PC-3 (cell line): ENCODE measurements at regions not wholly inside any gene's neighbourhood (a gene's known extent, or its start where the extent isn't known, plus 50 kb on each side); places are given as distances from the start of the nearest gene placed in this dataset.

Source experiments
- ATAC-seq: fragments of 200-7000 bp; cut with Tn5 transposase; 2 replicates; pipeline ENCODE4 v1.9.1; 2020; ENCODE audit warnings: mild to moderate bottlenecking, moderate library complexity
- BruUV-seq: library from RNA; stranded (reverse); fragments of 400-500 nt; replicated peaks from 2 replicates; lab custom pipeline; 2021; lab: Mats Ljungman, UMichigan
- CTCF ChIA-PET: fragments of 300-600 bp; sonication (Branson Sonifier 250); formaldehyde crosslinking; loops from one replicate; lab custom pipeline; 2022; ENCODE audit warnings: antibody characterized with exemption; lab: Charles Lee
- POLR2A ChIA-PET: fragments of 300-600 bp; sonication (Branson Sonifier 250); formaldehyde crosslinking; loops from one replicate; lab custom pipeline; 2022; ENCODE audit warnings: antibody characterized with exemption; ENCODE audit not compliant: unreplicated experiment; lab: Charles Lee
- DNase-seq: peaks from one replicate; pipeline ENCODE4 v3.0.0-alpha.2; 2015
- H2AFZ ChIP-seq: fragments of 300-600 bp; sonication (generic); 2 replicates; pipeline ENCODE4 v1.6.0; 2016; ENCODE audit warnings: antibody characterized with exemption, low read length
- H3F3A ChIP-seq: fragments of 300-600 bp; sonication (generic); one replicate; pipeline ENCODE4 v1.6.0; 2017; ENCODE audit warnings: antibody characterized with exemption, low read length, control low read depth, mild to moderate bottlenecking; ENCODE audit not compliant: unreplicated experiment
- H3K27ac ChIP-seq: fragments of 300-600 bp; sonication (generic); 2 replicates; pipeline ENCODE4 v1.5.1; 2016; ENCODE audit warnings: mild to moderate bottlenecking, low read length
- H3K27me3 ChIP-seq: fragments of 300-600 bp; sonication (generic); 2 replicates; pipeline ENCODE4 v1.6.1; 2016; ENCODE audit warnings: low read length, mixed read lengths
- H3K36me3 ChIP-seq: fragments of 300-600 bp; sonication (generic); 2 replicates; pipeline ENCODE4 v1.6.1; 2016; ENCODE audit warnings: low read depth, mixed run types, low read length, mixed read lengths
- H3K4me1 ChIP-seq: fragments of 300-600 bp; sonication (generic); 2 replicates; pipeline ENCODE4 v1.5.1; 2016; ENCODE audit warnings: low read length; ENCODE audit not compliant: insufficient read depth
- H3K4me2 ChIP-seq: fragments of 300-600 bp; sonication (generic); 2 replicates; pipeline ENCODE4 v1.6.0; 2016; ENCODE audit warnings: low read length
- H3K4me3 ChIP-seq: fragments of 300-600 bp; sonication (generic); 2 replicates; pipeline ENCODE4 v1.5.1; 2016; ENCODE audit warnings: mild to moderate bottlenecking, low read length, mixed read lengths
- H3K79me2 ChIP-seq: fragments of 300-600 bp; sonication (generic); 2 replicates; pipeline ENCODE4 v1.6.1; 2017; ENCODE audit warnings: low read length, mixed read lengths
- H3K9ac ChIP-seq: fragments of 300-600 bp; sonication (generic); 2 replicates; pipeline ENCODE4 v1.6.0; 2016; ENCODE audit warnings: mild to moderate bottlenecking, low read length
- H3K9me2 ChIP-seq: fragments of 300-600 bp; sonication (generic); replicated peaks from 2 replicates; pipeline ENCODE4 v1.6.1; 2016; ENCODE audit warnings: mixed run types, low read length, mixed read lengths
- H3K9me3 ChIP-seq: fragments of 300-600 bp; sonication (generic); 2 replicates; pipeline ENCODE4 v1.6.1; 2016; ENCODE audit warnings: low read length, mixed read lengths
- H4K20me1 ChIP-seq: fragments of 300-600 bp; sonication (generic); 2 replicates; pipeline ENCODE4 v1.6.1; 2016; ENCODE audit warnings: low read length, mixed read lengths
- CTCF ChIP-seq: fragments of 300-600 bp; sonication (generic); conservative IDR thresholded peaks from 2 replicates; pipeline ENCODE4 v1.5.1; 2017; ENCODE audit warnings: antibody characterized with exemption, low read depth, mild to moderate bottlenecking, low read length
- EZH2 ChIP-seq: fragments of 300-600 bp; sonication (generic); IDR thresholded peaks from one replicate; pipeline ENCODE4 v1.6.1; 2017; ENCODE audit warnings: antibody characterized with exemption, mild to moderate bottlenecking, low read length; ENCODE audit not compliant: unreplicated experiment
- EZH2phosphoT487 ChIP-seq: fragments of 300-600 bp; sonication (generic); IDR thresholded peaks from 2 replicates; pipeline ENCODE4 v1.6.1; 2018; ENCODE audit warnings: mild to moderate bottlenecking, antibody characterized with exemption, low read length, borderline replicate concordance
- intact Hi-C: fragments of 100-400 bp; cut with micrococcal nuclease; formaldehyde crosslinking; loops from 2 replicates; pipeline ENCODE4 v1.9.0; 2023

- CTCF ChIA-PET, result no interaction called here
- no peak overlapping the region for H2AFZ ChIP-seq
- TF ChIP-seq EZH2phosphoT487, result no peak
- no peak for TF ChIP-seq CTCF
- no peak for TF ChIP-seq EZH2
- no peaks in the 10 kb centered on the region for H4K20me1 ChIP-seq
- H3K27ac ChIP-seq, result no peak overlapping the region
- H3F3A ChIP-seq, result no peaks in the 10 kb centered on the region
- H3K36me3 ChIP-seq, result no peaks in the 10 kb centered on the region
- POLR2A ChIA-PET, result no interaction called here
- BruUV-seq, result no TSS peak
- H3K27me3 ChIP-seq, result no peaks in the 10 kb centered on the region
- H3K9me2 ChIP-seq, result no peaks in the 10 kb centered on the region
- no peaks in the 10 kb centered on the region for H3K79me2 ChIP-seq
- no peak for DNase-seq
- H3K4me1 ChIP-seq, result no peaks in the 10 kb centered on the region
- ATAC-seq, result no peak
- no peak overlapping the region for H3K4me3 ChIP-seq
- no peak overlapping the region for H3K4me2 ChIP-seq
- no peaks in the 10 kb centered on the region for H3K9me3 ChIP-seq
- intact Hi-C loops, result no loop called here
- no peak overlapping the region for H3K9ac ChIP-seq
These were observed 283.1 kb upstream of the SPANXN4 start for GRCh38 chrX:142742581-142742980.

- no peak for DNase-seq
- intact Hi-C loops, result loop anchor here (5.0 kb wide), 1 partner anchor 749 kb away; no protein-coding TSS in a partner anchor
- H3K27me3 ChIP-seq, result no peaks in the 10 kb centered on the region
These were observed 292.4 kb upstream of the SPANXN4 start for GRCh38 chrX:142733327-142733726.

More at GRCh38 chrX:142733327-142733726, 292.4 kb upstream of the SPANXN4 start:
- H3K4me2 ChIP-seq, result no peak overlapping the region
- TF ChIP-seq CTCF, result no peak
- TF ChIP-seq EZH2phosphoT487, result no peak
- TF ChIP-seq EZH2, result no peak
- H3K9me2 ChIP-seq, result no peaks in the 10 kb centered on the region
- no peak overlapping the region for H3K27ac ChIP-seq
- ChIA-PET POLR2A (no interaction called here), CTCF (no interaction called here)
- no peak for ATAC-seq
- no peak overlapping the region for H2AFZ ChIP-seq
- no peaks in the 10 kb centered on the region for H3K9me3 ChIP-seq
- BruUV-seq, result no TSS peak
- H3K4me1 ChIP-seq, result no peaks in the 10 kb centered on the region
- H3K9ac ChIP-seq, result no peak overlapping the region
- H4K20me1 ChIP-seq, result no peaks in the 10 kb centered on the region
- H3K4me3 ChIP-seq, result no peak overlapping the region
- no peaks in the 10 kb centered on the region for H3K79me2 ChIP-seq
- no peaks in the 10 kb centered on the region for H3K36me3 ChIP-seq
- no peaks in the 10 kb centered on the region for H3F3A ChIP-seq
